IPS-15b (cell line): ENCODE measurements at regions not wholly inside any gene's neighbourhood (a gene's known extent, or its start where the extent isn't known, plus 50 kb on each side); places are given as distances from the start of the nearest gene placed in this dataset.

Experiments
- H3K27me3 ChIP-seq: one replicate; pipeline ENCODE4 v1.6.1; 2013; ENCODE audit warnings: low read length; ENCODE audit not compliant: control insufficient read depth, insufficient read depth
- H3K36me3 ChIP-seq: one replicate; pipeline ENCODE4 v1.6.1; 2013; ENCODE audit warnings: low read length; ENCODE audit not compliant: control insufficient read depth, insufficient read depth
- H3K4me1 ChIP-seq: one replicate; pipeline ENCODE4 v1.6.1; 2013; ENCODE audit warnings: mild to moderate bottlenecking, low read length; ENCODE audit not compliant: control insufficient read depth, insufficient read depth
- H3K4me3 ChIP-seq: one replicate; pipeline ENCODE4 v1.5.1; 2013; ENCODE audit warnings: low read depth, low read length
- H3K9ac ChIP-seq: one replicate; pipeline ENCODE4 v1.6.1; 2013; ENCODE audit warnings: low read depth, mild to moderate bottlenecking, low read length
- H3K9me3 ChIP-seq: one replicate; pipeline ENCODE4 v1.6.1; 2013; ENCODE audit warnings: mild to moderate bottlenecking, low read length; ENCODE audit not compliant: control insufficient read depth, insufficient read depth

- H3K9ac ChIP-seq: no peak overlapping the region
- H3K9me3 ChIP-seq: no peaks in the 10 kb centered on the region
- no peaks in the 10 kb centered on the region for H3K4me1 ChIP-seq
- H3K4me3 ChIP-seq: no peak overlapping the region
- H3K27me3 ChIP-seq: no peaks in the 10 kb centered on the region
- no peaks in the 10 kb centered on the region for H3K36me3 ChIP-seq
Observed at GRCh38 chr10:4355350-4355749, 470.7 kb upstream of the AKR1E2 start.

- no peak overlapping the region for H3K4me3 ChIP-seq
- no peaks in the 10 kb centered on the region for H3K27me3 ChIP-seq
- no peak overlapping the region for H3K9ac ChIP-seq
- no peaks in the 10 kb centered on the region for H3K9me3 ChIP-seq
- H3K4me1 ChIP-seq: no peaks in the 10 kb centered on the region
- no peaks in the 10 kb centered on the region for H3K36me3 ChIP-seq
Observed at GRCh38 chr10:4354382-4354812, 471.6 kb upstream of the AKR1E2 start.

GRCh38 chr10:4353964-4354363 is 472.0 kb upstream of the AKR1E2 start:
- H3K4me1 ChIP-seq: no peaks in the 10 kb centered on the region
- no peak overlapping the region for H3K4me3 ChIP-seq
- H3K36me3 ChIP-seq: no peaks in the 10 kb centered on the region
- no peaks in the 10 kb centered on the region for H3K9me3 ChIP-seq
- H3K9ac ChIP-seq: no peak overlapping the region
- H3K27me3 ChIP-seq: no peaks in the 10 kb centered on the region

- no peak overlapping the region for H3K4me3 ChIP-seq
- no peaks in the 10 kb centered on the region for H3K27me3 ChIP-seq
- H3K36me3 ChIP-seq: no peaks in the 10 kb centered on the region
- H3K4me1 ChIP-seq: no peaks in the 10 kb centered on the region
- H3K9me3 ChIP-seq: no peaks in the 10 kb centered on the region
- H3K9ac ChIP-seq: no peak overlapping the region
Observed at GRCh38 chr10:4353059-4353655, 472.9 kb upstream of the AKR1E2 start.

- H3K4me3 ChIP-seq: no peak overlapping the region
- H3K9ac ChIP-seq: no peak overlapping the region
- no peaks in the 10 kb centered on the region for H3K36me3 ChIP-seq
- H3K9me3 ChIP-seq: no peaks in the 10 kb centered on the region
- H3K27me3 ChIP-seq: no peaks in the 10 kb centered on the region
- H3K4me1 ChIP-seq: no peaks in the 10 kb centered on the region
Observed at GRCh38 chr10:4352414-4352961, 473.5 kb upstream of the AKR1E2 start.

GRCh38 chr10:4351723-4352413 is 474.1 kb upstream of the AKR1E2 start:
- H3K36me3 ChIP-seq: no peaks in the 10 kb centered on the region
- H3K9me3 ChIP-seq: no peaks in the 10 kb centered on the region
- H3K4me3 ChIP-seq: no peak overlapping the region
- H3K4me1 ChIP-seq: no peaks in the 10 kb centered on the region
- H3K27me3 ChIP-seq: no peaks in the 10 kb centered on the region
- no peak overlapping the region for H3K9ac ChIP-seq

- Histone ChIP-seq H3K27me3 (no peaks in the 10 kb centered on the region), H3K4me3 (no peak overlapping the region)
Observed at GRCh38 chr10:4347397-4347796, 478.6 kb upstream of the AKR1E2 start.

GRCh38 chr10:4345877-4346646 is 479.9 kb upstream of the AKR1E2 start:
- no peak overlapping the region for H3K4me3 ChIP-seq
- no peaks in the 10 kb centered on the region for H3K9me3 ChIP-seq
- no peak overlapping the region for H3K9ac ChIP-seq
- H3K4me1 ChIP-seq: no peaks in the 10 kb centered on the region
- H3K27me3 ChIP-seq: no peaks in the 10 kb centered on the region
- no peaks in the 10 kb centered on the region for H3K36me3 ChIP-seq

More at GRCh38 chr10:4347397-4347796, 478.6 kb upstream of the AKR1E2 start:
- no peaks in the 10 kb centered on the region for H3K4me1 ChIP-seq
- no peaks in the 10 kb centered on the region for H3K36me3 ChIP-seq
- H3K9me3 ChIP-seq: no peaks in the 10 kb centered on the region
- no peak overlapping the region for H3K9ac ChIP-seq

GRCh38 chr10:4344492-4344994 is 481.5 kb upstream of the AKR1E2 start:
- H3K4me3 ChIP-seq: no peak overlapping the region
- no peak overlapping the region for H3K9ac ChIP-seq
- no peaks in the 10 kb centered on the region for H3K9me3 ChIP-seq
- no peaks in the 10 kb centered on the region for H3K27me3 ChIP-seq
- no peaks in the 10 kb centered on the region for H3K36me3 ChIP-seq
- H3K4me1 ChIP-seq: no peaks in the 10 kb centered on the region

- Histone ChIP-seq H3K9ac (no peak overlapping the region), H3K4me3 (no peak overlapping the region), H3K27me3 (no peaks in the 10 kb centered on the region), H3K4me1 (no peaks in the 10 kb centered on the region), H3K9me3 (no peaks in the 10 kb centered on the region), H3K36me3 (no peaks in the 10 kb centered on the region)
Observed at GRCh38 chr10:4343873-4344272, 482.1 kb upstream of the AKR1E2 start.

GRCh38 chr10:4343091-4343490 is 482.9 kb upstream of the AKR1E2 start:
- Histone ChIP-seq H3K27me3 (no peaks in the 10 kb centered on the region), H3K9ac (no peak overlapping the region), H3K4me1 (no peaks in the 10 kb centered on the region), H3K9me3 (no peaks in the 10 kb centered on the region), H3K36me3 (no peaks in the 10 kb centered on the region), H3K4me3 (no peak overlapping the region)
